Liver (tissue), 8 donors: ENCODE measurements at regions not wholly inside any gene's neighbourhood (a gene's known extent, or its start where the extent isn't known, plus 50 kb on each side); places are given as distances from the start of the nearest gene placed in this dataset.

Experiments
- DNase-seq: peaks from one replicate; pipeline ENCODE4 v3.0.0-alpha.2; 2017; ENCODE audit warnings: low spot score
- H3K27ac ChIP-seq, 2 donors: one replicate each; pipeline ENCODE4 v1.7.0; 2013; ENCODE audit warnings: inconsistent platforms in 2 of 2, low read length in 2 of 2, control low read depth in 1 of 2, low read depth in 1 of 2, mild to moderate bottlenecking in 1 of 2
- H3K27me3 ChIP-seq, 4 donors: one replicate each; pipeline versions ENCODE4 v1.6.1 to v1.7.0; 2013; ENCODE audit warnings: low read length in 3 of 4, inconsistent platforms in 1 of 4, mild to moderate bottlenecking in 1 of 4, moderate library complexity in 1 of 4; ENCODE audit not compliant: control insufficient read depth in 4 of 4, insufficient read depth in 4 of 4
- H3K36me3 ChIP-seq, 4 donors: one replicate each; pipeline versions ENCODE4 v1.6.1 to v1.7.0; 2013; ENCODE audit warnings: low read length in 3 of 4, mild to moderate bottlenecking in 3 of 4, low read depth in 1 of 4, moderate library complexity in 1 of 4; ENCODE audit not compliant: control insufficient read depth in 4 of 4, insufficient read depth in 3 of 4
- H3K4me1 ChIP-seq, 4 donors: one replicate each; pipeline versions ENCODE4 v1.6.1 to v1.7.0; 2013; ENCODE audit warnings: low read length in 3 of 4, mild to moderate bottlenecking in 3 of 4, moderate library complexity in 1 of 4; ENCODE audit not compliant: control insufficient read depth in 4 of 4, insufficient read depth in 4 of 4
- H3K4me3 ChIP-seq, 3 donors: one replicate each; pipeline versions ENCODE4 v1.6.1 to v1.7.0; 2013; ENCODE audit warnings: low read length in 3 of 3, control low read depth in 1 of 3, low read depth in 1 of 3, mild to moderate bottlenecking in 1 of 3
- H3K9ac ChIP-seq, 2 donors: one replicate each; pipeline ENCODE4 v1.7.0; 2013; ENCODE audit warnings: low read length in 2 of 2, mild to moderate bottlenecking in 2 of 2, moderate library complexity in 2 of 2, control low read depth in 1 of 2, low read depth in 1 of 2
- H3K9me3 ChIP-seq, 4 donors: one replicate each; pipeline versions ENCODE4 v1.6.1 to v1.7.0; 2013; ENCODE audit warnings: low read length in 3 of 4; ENCODE audit not compliant: control insufficient read depth in 4 of 4
- EGR1 ChIP-seq, 2 donors: IDR thresholded peaks; 2 replicates each; pipeline ENCODE4 v1.6.1; 2016 to 2018; ENCODE audit warnings: antibody characterized with exemption in 2 of 2, low read depth in 2 of 2
- FOXA1 ChIP-seq: IDR thresholded peaks from 2 replicates; pipeline ENCODE4 v1.6.1; 2016; ENCODE audit warnings: antibody characterized with exemption
- FOXA2 ChIP-seq: IDR thresholded peaks from 2 replicates; pipeline ENCODE4 v1.6.1; 2016; ENCODE audit warnings: antibody characterized with exemption
- GABPA ChIP-seq, 2 donors: IDR thresholded peaks in 1 of 2; conservative IDR thresholded peaks in 1 of 2; 2 replicates each; pipeline ENCODE4 v1.6.1; 2016; ENCODE audit warnings: antibody characterized with exemption in 2 of 2, mild to moderate bottlenecking in 1 of 2, moderate library complexity in 1 of 2
- HNF4A ChIP-seq, 2 donors: conservative IDR thresholded peaks; 2 replicates each; pipeline ENCODE4 v1.6.1; 2016; ENCODE audit warnings: antibody characterized with exemption in 2 of 2, mild to moderate bottlenecking in 2 of 2
- HNF4G ChIP-seq: IDR thresholded peaks from 2 replicates; pipeline ENCODE4 v1.6.1; 2016; ENCODE audit warnings: antibody characterized with exemption
- JUND ChIP-seq, 2 donors: IDR thresholded peaks; 2 replicates each; pipeline ENCODE4 v1.6.1; 2016; ENCODE audit warnings: antibody characterized with exemption in 2 of 2
- NR2F2 ChIP-seq: IDR thresholded peaks from 2 replicates; pipeline ENCODE4 v1.6.1; 2016; ENCODE audit warnings: antibody characterized with exemption
- RAD21 ChIP-seq, 2 donors: IDR thresholded peaks; 2 replicates each; pipeline ENCODE4 v1.6.1; 2016; ENCODE audit warnings: antibody characterized with exemption in 2 of 2, mild to moderate bottlenecking in 2 of 2
- RXRA ChIP-seq, 2 donors: IDR thresholded peaks; 2 replicates each; pipeline ENCODE4 v1.6.1; 2017 to 2018; ENCODE audit warnings: antibody characterized with exemption in 2 of 2, mild to moderate bottlenecking in 1 of 2
- SP1 ChIP-seq: IDR thresholded peaks from 2 replicates; pipeline ENCODE4 v1.6.1; 2018; ENCODE audit warnings: antibody characterized with exemption, mild to moderate bottlenecking
- TAF1 ChIP-seq: conservative IDR thresholded peaks from 2 replicates; pipeline ENCODE4 v1.6.1; 2016; ENCODE audit warnings: antibody characterized with exemption, mild to moderate bottlenecking
- YY1 ChIP-seq: IDR thresholded peaks from 2 replicates; pipeline ENCODE4 v1.6.1; 2016; ENCODE audit warnings: antibody characterized with exemption, mild to moderate bottlenecking
- WGBS: extraction: QIAGEN DNeasy Blood & Tissue Kit; methylation state at CpG from one replicate; pipeline ENCODE4 v1.1.7; 2013; 5-methylcytosine and 5-hydroxymethylcytosine counted together
- TF ChIP-seq, protein P1 (sequence below): IDR thresholded peaks from 2 replicates; pipeline ENCODE4 v1.6.1; 2016; ENCODE audit warnings: antibody characterized with exemption
- TF ChIP-seq, protein P2 (sequence below): IDR thresholded peaks from 2 replicates; pipeline ENCODE4 v1.6.1; 2016; ENCODE audit warnings: antibody characterized with exemption, mild to moderate bottlenecking
- TF ChIP-seq, protein P3 (sequence below): fragments of 150-350 bp; IDR thresholded peaks from 2 replicates; pipeline ENCODE4 v1.5.1; 2017; ENCODE audit warnings: improper control_type of control experiment, low read depth, low read length; ENCODE audit not compliant: missing input control
- TF ChIP-seq, protein P4 (sequence below): IDR thresholded peaks from 2 replicates; pipeline ENCODE4 v1.6.1; 2016; ENCODE audit warnings: antibody characterized with exemption
- TF ChIP-seq, protein P5 (sequence below): IDR thresholded peaks from 2 replicates; pipeline ENCODE4 v1.6.1; 2016; ENCODE audit warnings: antibody characterized with exemption
- donor health status: healthy.
- donor health status: healthy.
- donor health status: healthy.
- donor health status: healthy.
- donor health status: healthy.

DNA sequence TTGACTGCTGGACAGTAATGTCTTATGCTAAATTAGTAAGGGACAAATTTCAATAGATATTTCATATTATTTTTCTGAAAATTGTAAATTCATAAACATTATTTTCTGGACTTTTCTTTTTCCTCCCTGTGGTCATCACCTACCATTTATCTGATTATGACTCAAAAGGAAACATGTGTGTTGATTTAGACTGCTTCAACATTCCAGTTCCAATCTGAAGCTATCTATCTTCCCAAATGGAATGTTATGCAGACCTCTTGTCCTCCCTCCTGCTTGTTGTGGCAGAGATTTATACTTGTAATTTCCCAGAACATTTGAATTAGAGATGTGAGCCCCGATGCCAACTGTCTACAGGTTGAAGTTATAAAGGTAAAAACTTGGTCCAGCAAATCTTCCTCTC lies 803.4 kb downstream of the TUSC7 start:
- Histone ChIP-seq H3K9ac (no peak overlapping the region), H3K36me3 (no peaks in the 10 kb centered on the region), H3K4me1 (no peaks in the 10 kb centered on the region), H3K4me3 (no peak overlapping the region), H3K9me3 (no peaks in the 10 kb centered on the region), H3K27me3 (peaks cover 0 to 1% (median 0%) of the 10 kb centered on the region in 4 donors), H3K27ac (no peak overlapping the region)
- TF ChIP-seq RXRA (IDR thresholded peaks at IDR 0.05) (no peak), GABPA (IDR thresholded peaks at IDR 0.05 in 1 of 2, conservative IDR thresholded peaks at IDR 0.05 in 1 of 2) (no peak), SP1 (no peak), EGR1 (IDR thresholded peaks at IDR 0.05; ENCODE audit: low read depth in 2 of 2) (no peak), TAF1 (no peak), YY1 (no peak), RAD21 (IDR thresholded peaks at IDR 0.05) (no peak), JUND (IDR thresholded peaks at IDR 0.05) (no peak), HNF4A (conservative IDR thresholded peaks at IDR 0.05) (no peak), NR2F2 (no peak), FOXA2 (no peak), HNF4G (no peak), FOXA1 (no peak)
- TF ChIP-seq, protein P1, sequence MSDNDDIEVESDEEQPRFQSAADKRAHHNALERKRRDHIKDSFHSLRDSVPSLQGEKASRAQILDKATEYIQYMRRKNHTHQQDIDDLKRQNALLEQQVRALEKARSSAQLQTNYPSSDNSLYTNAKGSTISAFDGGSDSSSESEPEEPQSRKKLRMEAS, result no peak
- TF ChIP-seq, protein P2, sequence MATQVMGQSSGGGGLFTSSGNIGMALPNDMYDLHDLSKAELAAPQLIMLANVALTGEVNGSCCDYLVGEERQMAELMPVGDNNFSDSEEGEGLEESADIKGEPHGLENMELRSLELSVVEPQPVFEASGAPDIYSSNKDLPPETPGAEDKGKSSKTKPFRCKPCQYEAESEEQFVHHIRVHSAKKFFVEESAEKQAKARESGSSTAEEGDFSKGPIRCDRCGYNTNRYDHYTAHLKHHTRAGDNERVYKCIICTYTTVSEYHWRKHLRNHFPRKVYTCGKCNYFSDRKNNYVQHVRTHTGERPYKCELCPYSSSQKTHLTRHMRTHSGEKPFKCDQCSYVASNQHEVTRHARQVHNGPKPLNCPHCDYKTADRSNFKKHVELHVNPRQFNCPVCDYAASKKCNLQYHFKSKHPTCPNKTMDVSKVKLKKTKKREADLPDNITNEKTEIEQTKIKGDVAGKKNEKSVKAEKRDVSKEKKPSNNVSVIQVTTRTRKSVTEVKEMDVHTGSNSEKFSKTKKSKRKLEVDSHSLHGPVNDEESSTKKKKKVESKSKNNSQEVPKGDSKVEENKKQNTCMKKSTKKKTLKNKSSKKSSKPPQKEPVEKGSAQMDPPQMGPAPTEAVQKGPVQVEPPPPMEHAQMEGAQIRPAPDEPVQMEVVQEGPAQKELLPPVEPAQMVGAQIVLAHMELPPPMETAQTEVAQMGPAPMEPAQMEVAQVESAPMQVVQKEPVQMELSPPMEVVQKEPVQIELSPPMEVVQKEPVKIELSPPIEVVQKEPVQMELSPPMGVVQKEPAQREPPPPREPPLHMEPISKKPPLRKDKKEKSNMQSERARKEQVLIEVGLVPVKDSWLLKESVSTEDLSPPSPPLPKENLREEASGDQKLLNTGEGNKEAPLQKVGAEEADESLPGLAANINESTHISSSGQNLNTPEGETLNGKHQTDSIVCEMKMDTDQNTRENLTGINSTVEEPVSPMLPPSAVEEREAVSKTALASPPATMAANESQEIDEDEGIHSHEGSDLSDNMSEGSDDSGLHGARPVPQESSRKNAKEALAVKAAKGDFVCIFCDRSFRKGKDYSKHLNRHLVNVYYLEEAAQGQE, result no peak
- TF ChIP-seq, protein P3, sequence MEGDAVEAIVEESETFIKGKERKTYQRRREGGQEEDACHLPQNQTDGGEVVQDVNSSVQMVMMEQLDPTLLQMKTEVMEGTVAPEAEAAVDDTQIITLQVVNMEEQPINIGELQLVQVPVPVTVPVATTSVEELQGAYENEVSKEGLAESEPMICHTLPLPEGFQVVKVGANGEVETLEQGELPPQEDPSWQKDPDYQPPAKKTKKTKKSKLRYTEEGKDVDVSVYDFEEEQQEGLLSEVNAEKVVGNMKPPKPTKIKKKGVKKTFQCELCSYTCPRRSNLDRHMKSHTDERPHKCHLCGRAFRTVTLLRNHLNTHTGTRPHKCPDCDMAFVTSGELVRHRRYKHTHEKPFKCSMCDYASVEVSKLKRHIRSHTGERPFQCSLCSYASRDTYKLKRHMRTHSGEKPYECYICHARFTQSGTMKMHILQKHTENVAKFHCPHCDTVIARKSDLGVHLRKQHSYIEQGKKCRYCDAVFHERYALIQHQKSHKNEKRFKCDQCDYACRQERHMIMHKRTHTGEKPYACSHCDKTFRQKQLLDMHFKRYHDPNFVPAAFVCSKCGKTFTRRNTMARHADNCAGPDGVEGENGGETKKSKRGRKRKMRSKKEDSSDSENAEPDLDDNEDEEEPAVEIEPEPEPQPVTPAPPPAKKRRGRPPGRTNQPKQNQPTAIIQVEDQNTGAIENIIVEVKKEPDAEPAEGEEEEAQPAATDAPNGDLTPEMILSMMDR, result no peak
- TF ChIP-seq, protein P4, sequence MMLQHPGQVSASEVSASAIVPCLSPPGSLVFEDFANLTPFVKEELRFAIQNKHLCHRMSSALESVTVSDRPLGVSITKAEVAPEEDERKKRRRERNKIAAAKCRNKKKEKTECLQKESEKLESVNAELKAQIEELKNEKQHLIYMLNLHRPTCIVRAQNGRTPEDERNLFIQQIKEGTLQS, result no peak
- TF ChIP-seq, protein P5, sequence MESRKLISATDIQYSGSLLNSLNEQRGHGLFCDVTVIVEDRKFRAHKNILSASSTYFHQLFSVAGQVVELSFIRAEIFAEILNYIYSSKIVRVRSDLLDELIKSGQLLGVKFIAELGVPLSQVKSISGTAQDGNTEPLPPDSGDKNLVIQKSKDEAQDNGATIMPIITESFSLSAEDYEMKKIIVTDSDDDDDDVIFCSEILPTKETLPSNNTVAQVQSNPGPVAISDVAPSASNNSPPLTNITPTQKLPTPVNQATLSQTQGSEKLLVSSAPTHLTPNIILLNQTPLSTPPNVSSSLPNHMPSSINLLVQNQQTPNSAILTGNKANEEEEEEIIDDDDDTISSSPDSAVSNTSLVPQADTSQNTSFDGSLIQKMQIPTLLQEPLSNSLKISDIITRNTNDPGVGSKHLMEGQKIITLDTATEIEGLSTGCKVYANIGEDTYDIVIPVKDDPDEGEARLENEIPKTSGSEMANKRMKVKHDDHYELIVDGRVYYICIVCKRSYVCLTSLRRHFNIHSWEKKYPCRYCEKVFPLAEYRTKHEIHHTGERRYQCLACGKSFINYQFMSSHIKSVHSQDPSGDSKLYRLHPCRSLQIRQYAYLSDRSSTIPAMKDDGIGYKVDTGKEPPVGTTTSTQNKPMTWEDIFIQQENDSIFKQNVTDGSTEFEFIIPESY, result no peak
- WGBS, result 65% methylated on average over 1 of the region's 1 CpG
- no peak for DNase-seq
